ENCODE measurements at regions not wholly inside any gene's neighbourhood (a gene's known extent, or its start where the extent isn't known, plus 50 kb on each side); places are given as distances from the start of the nearest gene placed in this dataset.
A peak's percentile ranks its signal among the peaks of the same experiment; 100 is the strongest.

- no peaks in the 10 kb centered on the region for H3K27me3 Mint-ChIP-seq
- DNase-seq: no peak
- no peaks in the 10 kb centered on the region for H3K36me3 Mint-ChIP-seq
- H3K4me3 Mint-ChIP-seq: peak overlapping the region; percentile 56
- H3K9me3 Mint-ChIP-seq: no peaks in the 10 kb centered on the region
- peaks cover 32% of the 10 kb centered on the region for H3K4me1 Mint-ChIP-seq
- H3K27ac Mint-ChIP-seq: peak overlapping the region; percentile 80
These were observed 194.6 kb upstream of the C1QTNF7 start for GRCh38 chr4:15233264-15233597.

GRCh38 chr4:15233626-15234025, 194.2 kb upstream of the C1QTNF7 start:
- H3K36me3 Mint-ChIP-seq: no peaks in the 10 kb centered on the region
- peaks cover 32% of the 10 kb centered on the region for H3K4me1 Mint-ChIP-seq
- H3K27ac Mint-ChIP-seq: peak overlapping the region; percentile 80
- no peaks in the 10 kb centered on the region for H3K27me3 Mint-ChIP-seq
- H3K4me3 Mint-ChIP-seq: peak overlapping the region; percentile 56
- H3K9me3 Mint-ChIP-seq: no peaks in the 10 kb centered on the region
- DNase-seq: peak; percentile 21

GRCh38 chr4:15234116-15234855, 193.5 kb upstream of the C1QTNF7 start:
- no peaks in the 10 kb centered on the region for H3K36me3 Mint-ChIP-seq
- H3K4me3 Mint-ChIP-seq: peak overlapping the region; percentile 56
- no peaks in the 10 kb centered on the region for H3K27me3 Mint-ChIP-seq
- peak overlapping the region; percentile 80 for H3K27ac Mint-ChIP-seq
- H3K9me3 Mint-ChIP-seq: no peaks in the 10 kb centered on the region
- DNase-seq: no peak
- H3K4me1 Mint-ChIP-seq: peaks cover 32% of the 10 kb centered on the region

DNA sequence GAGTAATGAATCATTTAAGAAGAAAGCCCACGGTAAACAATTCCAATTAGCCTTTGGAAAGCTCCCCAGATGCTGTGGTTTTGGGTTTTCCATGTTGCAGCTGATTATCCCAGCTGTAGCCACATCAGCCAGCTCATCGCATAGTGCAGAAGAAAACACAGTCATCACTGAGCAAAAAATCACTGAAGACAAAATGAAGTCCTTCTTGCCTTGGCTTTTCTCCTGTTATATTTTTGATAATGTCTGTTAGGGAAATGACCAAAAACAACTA, 193.0 kb upstream of the C1QTNF7 start:
- no peaks in the 10 kb centered on the region for H3K36me3 Mint-ChIP-seq
- H3K4me1 Mint-ChIP-seq: peaks cover 32% of the 10 kb centered on the region
- H3K27ac Mint-ChIP-seq: no peak overlapping the region
- no peak for DNase-seq
- H3K9me3 Mint-ChIP-seq: no peaks in the 10 kb centered on the region
- H3K27me3 Mint-ChIP-seq: no peaks in the 10 kb centered on the region
- no peak overlapping the region for H3K4me3 Mint-ChIP-seq

GRCh38 chr4:15235135-15235534, 192.7 kb upstream of the C1QTNF7 start:
- DNase-seq: no peak
- Mint-ChIP-seq H3K36me3 (no peaks in the 10 kb centered on the region), H3K27me3 (no peaks in the 10 kb centered on the region), H3K4me3 (no peak overlapping the region), H3K27ac (no peak overlapping the region), H3K9me3 (no peaks in the 10 kb centered on the region), H3K4me1 (peaks cover 32% of the 10 kb centered on the region)

- H3K4me3 Mint-ChIP-seq: no peak overlapping the region
- no peak overlapping the region for H3K27ac Mint-ChIP-seq
- DNase-seq: no peak
- no peaks in the 10 kb centered on the region for H3K27me3 Mint-ChIP-seq
- H3K4me1 Mint-ChIP-seq: peaks cover 21% of the 10 kb centered on the region
- H3K36me3 Mint-ChIP-seq: no peaks in the 10 kb centered on the region
- H3K9me3 Mint-ChIP-seq: no peaks in the 10 kb centered on the region
These were observed 190.1 kb upstream of the C1QTNF7 start for GRCh38 chr4:15237648-15238230.

GRCh38 chr4:15238720-15239119, 189.1 kb upstream of the C1QTNF7 start:
- H3K36me3 Mint-ChIP-seq: no peaks in the 10 kb centered on the region
- H3K27me3 Mint-ChIP-seq: no peaks in the 10 kb centered on the region
- no peaks in the 10 kb centered on the region for H3K9me3 Mint-ChIP-seq
- H3K4me3 Mint-ChIP-seq: no peak overlapping the region
- no peak overlapping the region for H3K27ac Mint-ChIP-seq
- peak; percentile 31 for DNase-seq
- H3K4me1 Mint-ChIP-seq: peaks cover 11% of the 10 kb centered on the region

DNA sequence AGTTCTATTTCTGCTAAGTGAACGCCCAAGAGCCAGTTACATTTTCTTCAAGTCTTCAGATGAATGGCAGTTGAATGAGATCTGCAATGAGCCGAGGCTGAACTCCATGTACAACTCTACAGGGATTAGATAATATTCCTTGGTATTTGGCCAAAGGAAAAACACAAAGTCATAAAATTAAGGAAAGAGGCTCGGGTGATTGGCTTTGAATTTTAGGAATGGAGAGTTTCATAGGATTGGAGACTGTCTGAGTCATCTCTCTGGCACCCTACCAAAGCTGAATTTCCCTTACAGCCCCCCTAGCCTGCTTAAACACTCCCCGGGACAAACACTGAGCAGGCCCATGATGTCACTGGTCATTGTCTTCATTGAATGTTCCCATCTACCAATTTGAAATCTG, 188.0 kb upstream of the C1QTNF7 start:
- no peak for DNase-seq
- Mint-ChIP-seq H3K27me3 (peaks cover under 1% of the 10 kb centered on the region), H3K4me3 (no peak overlapping the region), H3K4me1 (no peaks in the 10 kb centered on the region), H3K36me3 (no peaks in the 10 kb centered on the region), H3K9me3 (no peaks in the 10 kb centered on the region), H3K27ac (no peak overlapping the region)

DNA sequence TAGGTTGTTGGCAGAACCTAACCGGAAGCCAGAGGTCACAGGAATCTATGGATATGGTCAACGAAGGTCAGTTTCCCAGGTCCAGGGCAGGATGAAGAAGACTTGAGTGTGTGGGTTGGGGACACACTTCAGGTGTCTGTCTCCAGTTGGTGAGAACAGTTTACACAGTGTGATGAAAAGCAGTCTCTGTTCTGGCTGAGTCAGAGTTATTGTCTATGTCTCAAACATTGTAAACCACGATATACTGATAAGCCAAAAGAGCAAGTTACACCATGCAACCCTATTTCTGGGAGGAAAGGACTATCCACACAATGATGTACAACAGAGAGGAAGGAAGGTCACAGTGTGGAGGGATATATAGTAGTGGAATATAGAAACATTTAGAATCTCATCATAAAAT, 187.1 kb upstream of the C1QTNF7 start:
- Mint-ChIP-seq H3K4me1 (no peaks in the 10 kb centered on the region), H3K4me3 (no peak overlapping the region)

DNA sequence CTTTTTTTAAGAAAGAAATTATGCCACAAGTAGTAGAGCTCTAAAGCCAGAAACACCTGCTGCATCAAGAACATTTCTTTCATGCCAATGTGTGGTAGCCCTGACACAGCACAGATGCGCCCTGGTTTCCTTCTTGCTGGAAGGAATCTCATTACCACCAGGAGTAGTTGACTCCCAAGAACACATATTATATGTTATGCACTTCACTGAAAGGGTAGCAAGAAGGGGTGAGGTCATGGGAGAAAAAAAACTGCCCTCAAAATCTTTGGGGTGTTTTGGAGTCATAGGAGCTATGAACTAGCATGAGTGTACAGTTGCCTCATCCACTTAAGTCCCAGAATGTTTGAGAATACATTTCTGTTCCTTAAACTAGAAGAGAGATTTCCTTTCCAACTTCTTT, 185.8 kb upstream of the C1QTNF7 start:
- Mint-ChIP-seq H3K4me3 (no peak overlapping the region), H3K9me3 (no peaks in the 10 kb centered on the region), H3K27me3 (peaks cover 3% of the 10 kb centered on the region), H3K27ac (no peak overlapping the region), H3K4me1 (no peaks in the 10 kb centered on the region), H3K36me3 (no peaks in the 10 kb centered on the region)
- no peak for DNase-seq

More for the DNA sequence above, 187.1 kb upstream of the C1QTNF7 start:
- Mint-ChIP-seq H3K27me3 (peaks cover 3% of the 10 kb centered on the region), H3K36me3 (no peaks in the 10 kb centered on the region), H3K27ac (no peak overlapping the region), H3K9me3 (no peaks in the 10 kb centered on the region)
- DNase-seq: no peak

DNA sequence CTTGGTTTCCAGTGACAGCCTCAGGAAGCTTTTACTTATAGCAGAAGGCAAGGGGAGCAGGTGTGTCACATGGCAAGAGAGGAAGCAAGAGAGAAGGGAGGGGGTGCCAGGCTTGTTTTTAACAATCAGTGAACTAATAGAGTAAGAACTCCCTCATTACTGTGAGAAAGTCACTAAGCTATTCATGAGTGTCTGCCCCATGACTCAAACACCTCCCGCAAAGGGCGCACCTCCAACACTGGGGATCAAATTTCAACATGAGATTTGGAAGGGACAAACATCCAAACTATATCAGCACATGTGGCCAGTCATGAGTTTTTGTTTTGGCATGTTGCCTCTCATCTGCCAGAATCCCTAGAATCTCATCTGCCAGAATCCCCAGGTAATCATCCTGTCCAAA, 183.5 kb upstream of the C1QTNF7 start:
- Mint-ChIP-seq H3K36me3 (no peaks in the 10 kb centered on the region), H3K27ac (no peak overlapping the region), H3K9me3 (no peaks in the 10 kb centered on the region), H3K4me3 (no peak overlapping the region), H3K4me1 (no peaks in the 10 kb centered on the region), H3K27me3 (peaks cover 3% of the 10 kb centered on the region)
- DNase-seq: no peak

GRCh38 chr4:15245006-15245530, 182.8 kb upstream of the C1QTNF7 start:
- Mint-ChIP-seq H3K4me3 (no peak overlapping the region), H3K27ac (no peak overlapping the region), H3K27me3 (peaks cover 3% of the 10 kb centered on the region), H3K9me3 (no peaks in the 10 kb centered on the region), H3K4me1 (no peaks in the 10 kb centered on the region), H3K36me3 (no peaks in the 10 kb centered on the region)
- no peak for DNase-seq

- Mint-ChIP-seq H3K27me3 (peaks cover under 1% of the 10 kb centered on the region), H3K36me3 (no peaks in the 10 kb centered on the region), H3K27ac (no peak overlapping the region), H3K9me3 (no peaks in the 10 kb centered on the region), H3K4me3 (no peak overlapping the region), H3K4me1 (peaks cover 6% of the 10 kb centered on the region)
- no peak for DNase-seq
These were observed 177.8 kb upstream of the C1QTNF7 start for GRCh38 chr4:15250021-15250441.

- no peak for DNase-seq
- no peak overlapping the region for H3K27ac Mint-ChIP-seq
- no peaks in the 10 kb centered on the region for H3K27me3 Mint-ChIP-seq
- no peaks in the 10 kb centered on the region for H3K9me3 Mint-ChIP-seq
- peaks cover 6% of the 10 kb centered on the region for H3K4me1 Mint-ChIP-seq
- no peak overlapping the region for H3K4me3 Mint-ChIP-seq
- peaks cover 1% of the 10 kb centered on the region for H3K36me3 Mint-ChIP-seq
These were observed 174.5 kb upstream of the C1QTNF7 start for GRCh38 chr4:15253349-15253748.

DNA sequence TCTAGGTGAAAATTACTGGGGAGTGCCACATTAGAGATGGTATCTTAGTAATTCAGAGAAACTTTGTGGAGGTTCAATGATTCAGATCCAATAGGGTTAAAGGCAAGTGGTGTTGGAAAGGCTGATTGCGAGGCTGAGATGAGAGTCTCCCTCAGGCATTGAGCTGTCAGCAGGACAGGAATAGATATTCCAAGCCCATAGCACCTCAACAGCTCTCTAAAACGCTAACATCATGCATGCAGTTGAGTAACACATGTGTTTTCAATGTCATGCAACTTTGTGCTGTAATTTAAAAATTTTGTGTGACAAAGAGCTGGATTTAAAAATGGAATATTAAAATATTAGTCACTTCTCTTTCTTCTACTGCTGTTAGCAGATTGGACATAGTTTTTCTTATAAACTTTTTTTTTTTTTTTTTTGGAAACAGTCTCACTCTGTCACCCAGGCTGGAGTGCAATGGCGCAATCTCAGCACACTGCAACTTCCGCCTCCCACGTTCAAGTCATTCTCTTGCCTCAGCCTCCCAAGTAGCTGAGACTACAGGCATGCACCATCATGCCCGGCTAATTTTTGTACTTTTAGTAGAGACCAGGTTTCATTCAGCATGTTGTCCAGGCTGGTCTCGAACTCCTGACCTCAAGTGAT, 173.5 kb upstream of the C1QTNF7 start:
- H3K27me3 Mint-ChIP-seq: peaks cover 5% of the 10 kb centered on the region
- no peak overlapping the region for H3K27ac Mint-ChIP-seq
- peaks cover 6% of the 10 kb centered on the region for H3K4me1 Mint-ChIP-seq
- H3K9me3 Mint-ChIP-seq: no peaks in the 10 kb centered on the region
- H3K36me3 Mint-ChIP-seq: peaks cover 1% of the 10 kb centered on the region
- DNase-seq: no peak
- H3K4me3 Mint-ChIP-seq: no peak overlapping the region

DNA sequence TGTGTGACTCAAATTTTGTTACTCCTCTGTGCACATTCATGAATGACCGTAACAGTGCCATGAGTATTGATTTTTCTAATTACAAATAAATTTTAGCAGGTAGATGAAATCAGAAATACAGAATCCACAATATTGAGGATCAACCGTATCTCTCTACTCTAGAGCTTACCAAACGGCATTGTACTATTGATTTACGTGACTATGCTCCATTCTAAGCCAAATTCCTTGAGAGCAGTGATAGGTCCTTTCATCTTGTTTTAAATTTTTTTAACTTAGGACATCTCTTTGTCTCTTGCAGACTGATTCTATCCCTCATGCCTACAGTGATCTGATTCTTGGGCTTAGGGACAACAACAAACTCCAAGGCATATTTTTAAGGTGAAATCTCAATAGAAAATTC, 172.3 kb upstream of the C1QTNF7 start:
- no peak overlapping the region for H3K27ac Mint-ChIP-seq
- H3K9me3 Mint-ChIP-seq: no peaks in the 10 kb centered on the region
- H3K4me3 Mint-ChIP-seq: no peak overlapping the region
- peaks cover 1% of the 10 kb centered on the region for H3K36me3 Mint-ChIP-seq
- H3K27me3 Mint-ChIP-seq: peaks cover 9% of the 10 kb centered on the region
- peaks cover 6% of the 10 kb centered on the region for H3K4me1 Mint-ChIP-seq
- DNase-seq: no peak

All from activated naive CD8-positive, alpha-beta T cell treated with anti-CD3 and anti-CD28 coated beads for 36 hours (primary cell).